ENCODE measurements at regions not wholly inside any gene's neighbourhood (a gene's known extent, or its start where the extent isn't known, plus 50 kb on each side); places are given as distances from the start of the nearest gene placed in this dataset.
"Not testable (repeated sequence)": the region's sequence is repeated elsewhere in the genome, so short reads cannot be mapped to it uniquely, and the experiment has no call there.

- Mint-ChIP-seq H3K9me3 (peaks cover 2% of the 10 kb centered on the region), H3K4me3 (no peak overlapping the region), H3K36me3 (ENCODE audit: low read depth) (no peaks in the 10 kb centered on the region), H3K4me1 (no peaks in the 10 kb centered on the region), H3K27me3 (ENCODE audit: low read depth) (no peaks in the 10 kb centered on the region), H3K27ac (no peak overlapping the region)
- TF ChIP-seq CTCF (IDR thresholded peaks at IDR 0.05; ENCODE audit: unreplicated experiment in 3 of 3) = no peak
These were observed 810.4 kb downstream of the TRAM1L1 start for GRCh38 chr4:116275006-116275405.

- no peaks in the 10 kb centered on the region for H3K4me1 Mint-ChIP-seq
- TF ChIP-seq CTCF (IDR thresholded peaks at IDR 0.05; ENCODE audit: unreplicated experiment in 3 of 3) = no peak
- H3K27me3 Mint-ChIP-seq (ENCODE audit: low read depth) = no peaks in the 10 kb centered on the region
- H3K36me3 Mint-ChIP-seq (ENCODE audit: low read depth) = no peaks in the 10 kb centered on the region
- H3K27ac Mint-ChIP-seq = no peak overlapping the region
- no peaks in the 10 kb centered on the region for H3K9me3 Mint-ChIP-seq
- no peak overlapping the region for H3K4me3 Mint-ChIP-seq
These were observed 813.0 kb downstream of the TRAM1L1 start for GRCh38 chr4:116272336-116272735.

GRCh38 chr4:116260931-116261330 lies 824.4 kb downstream of the TRAM1L1 start:
- H3K4me1 Mint-ChIP-seq; H3K27me3 Mint-ChIP-seq (ENCODE audit: low read depth); H3K4me3 Mint-ChIP-seq; H3K36me3 Mint-ChIP-seq (ENCODE audit: low read depth); H3K27ac Mint-ChIP-seq: not testable (repeated sequence)
- peaks cover 28% of the 10 kb centered on the region for H3K9me3 Mint-ChIP-seq

GRCh38 chr4:116244771-116245170 lies 840.6 kb downstream of the TRAM1L1 start:
- Mint-ChIP-seq H3K4me3 (no peak overlapping the region), H3K27me3 (ENCODE audit: low read depth) (no peaks in the 10 kb centered on the region), H3K4me1 (peaks cover 14% of the 10 kb centered on the region), H3K36me3 (ENCODE audit: low read depth) (no peaks in the 10 kb centered on the region), H3K27ac (no peak overlapping the region), H3K9me3 (no peaks in the 10 kb centered on the region)
- no peak for TF ChIP-seq CTCF (IDR thresholded peaks at IDR 0.05; ENCODE audit: unreplicated experiment in 3 of 3)

GRCh38 chr4:116243431-116243830 lies 841.9 kb downstream of the TRAM1L1 start:
- H3K27ac Mint-ChIP-seq = peak overlapping the region; percentile 84 to 87 (median 87)
- H3K27me3 Mint-ChIP-seq (ENCODE audit: low read depth) = no peaks in the 10 kb centered on the region
- H3K36me3 Mint-ChIP-seq (ENCODE audit: low read depth) = no peaks in the 10 kb centered on the region
- peaks cover 14% of the 10 kb centered on the region for H3K4me1 Mint-ChIP-seq
- no peak for TF ChIP-seq CTCF (IDR thresholded peaks at IDR 0.05; ENCODE audit: unreplicated experiment in 3 of 3)
- no peaks in the 10 kb centered on the region for H3K9me3 Mint-ChIP-seq
- H3K4me3 Mint-ChIP-seq = no peak overlapping the region

- Mint-ChIP-seq H3K36me3 (ENCODE audit: low read depth) (no peaks in the 10 kb centered on the region), H3K4me3 (no peak overlapping the region), H3K4me1 (peaks cover 4% of the 10 kb centered on the region), H3K27ac (no peak overlapping the region), H3K9me3 (no peaks in the 10 kb centered on the region), H3K27me3 (ENCODE audit: low read depth) (no peaks in the 10 kb centered on the region)
- no peak for TF ChIP-seq CTCF (IDR thresholded peaks at IDR 0.05; ENCODE audit: unreplicated experiment in 3 of 3)
These were observed 851.4 kb downstream of the TRAM1L1 start for GRCh38 chr4:116233971-116234370.

GRCh38 chr4:116231999-116232398 lies 853.4 kb downstream of the TRAM1L1 start:
- not testable (repeated sequence) for H3K9me3 Mint-ChIP-seq; H3K27ac Mint-ChIP-seq; H3K27me3 Mint-ChIP-seq (ENCODE audit: low read depth); H3K4me1 Mint-ChIP-seq; H3K4me3 Mint-ChIP-seq; H3K36me3 Mint-ChIP-seq (ENCODE audit: low read depth)

Data from nephron (organoid).